ENCODE measurements at regions not wholly inside any gene's neighbourhood (a gene's known extent, or its start where the extent isn't known, plus 50 kb on each side); places are given as distances from the start of the nearest gene placed in this dataset.

GRCh38 chr4:57924951-57925350, 814.8 kb upstream of the IGFBP7 start:
- no peak overlapping the region for H3K4me3 ChIP-seq (ENCODE audit: low read depth, low read length)
- no peaks in the 10 kb centered on the region for H3K27me3 ChIP-seq (ENCODE audit: control insufficient read depth, insufficient read depth, low read length)
- no peaks in the 10 kb centered on the region for H3K36me3 ChIP-seq (ENCODE audit: control insufficient read depth, insufficient read depth, low read length)
- H3K27ac ChIP-seq (ENCODE audit: low read depth, low read length): no peak overlapping the region
- no peaks in the 10 kb centered on the region for H3K9me3 ChIP-seq (ENCODE audit: control insufficient read depth, insufficient read depth, low read depth, low read length)
- no peak overlapping the region for H3K9ac ChIP-seq (ENCODE audit: low read length)
- H3K4me1 ChIP-seq (ENCODE audit: control insufficient read depth, insufficient read depth, low read length): no peaks in the 10 kb centered on the region

- Histone ChIP-seq H3K27ac (ENCODE audit: low read depth, low read length) (no peak overlapping the region), H3K9me3 (ENCODE audit: control insufficient read depth, insufficient read depth, low read depth, low read length) (peaks cover 9% of the 10 kb centered on the region; the same call in 1 of the 2 replicates)
These were observed 806.3 kb upstream of the IGFBP7 start for GRCh38 chr4:57916479-57916878.

GRCh38 chr4:57911203-57911602, 801.0 kb upstream of the IGFBP7 start:
- Histone ChIP-seq H3K9ac (ENCODE audit: low read length) (no peak overlapping the region), H3K9me3 (ENCODE audit: control insufficient read depth, insufficient read depth, low read depth, low read length) (no peaks in the 10 kb centered on the region), H3K27ac (ENCODE audit: low read depth, low read length) (no peak overlapping the region), H3K4me3 (ENCODE audit: low read depth, low read length) (no peak overlapping the region), H3K36me3 (ENCODE audit: control insufficient read depth, insufficient read depth, low read length) (no peaks in the 10 kb centered on the region), H3K27me3 (ENCODE audit: control insufficient read depth, insufficient read depth, low read length) (no peaks in the 10 kb centered on the region), H3K4me1 (ENCODE audit: control insufficient read depth, insufficient read depth, low read length) (no peaks in the 10 kb centered on the region)

More at GRCh38 chr4:57916479-57916878, 806.3 kb upstream of the IGFBP7 start:
- H3K4me1 ChIP-seq (ENCODE audit: control insufficient read depth, insufficient read depth, low read length): no peaks in the 10 kb centered on the region
- H3K9ac ChIP-seq (ENCODE audit: low read length): no peak overlapping the region
- H3K36me3 ChIP-seq (ENCODE audit: control insufficient read depth, insufficient read depth, low read length): no peaks in the 10 kb centered on the region
- H3K27me3 ChIP-seq (ENCODE audit: control insufficient read depth, insufficient read depth, low read length): no peaks in the 10 kb centered on the region
- no peak overlapping the region for H3K4me3 ChIP-seq (ENCODE audit: low read depth, low read length)

- H3K9ac ChIP-seq (ENCODE audit: low read length): no peak overlapping the region
- no peaks in the 10 kb centered on the region for H3K36me3 ChIP-seq (ENCODE audit: control insufficient read depth, insufficient read depth, low read length)
- H3K9me3 ChIP-seq (ENCODE audit: control insufficient read depth, insufficient read depth, low read depth, low read length): no peaks in the 10 kb centered on the region
- no peak overlapping the region for H3K4me3 ChIP-seq (ENCODE audit: low read depth, low read length)
- no peaks in the 10 kb centered on the region for H3K27me3 ChIP-seq (ENCODE audit: control insufficient read depth, insufficient read depth, low read length)
- H3K4me1 ChIP-seq (ENCODE audit: control insufficient read depth, insufficient read depth, low read length): no peaks in the 10 kb centered on the region
- no peak overlapping the region for H3K27ac ChIP-seq (ENCODE audit: low read depth, low read length)
These were observed 800.0 kb upstream of the IGFBP7 start for GRCh38 chr4:57910151-57910550.

- Histone ChIP-seq H3K36me3 (ENCODE audit: control insufficient read depth, insufficient read depth, low read length) (no peaks in the 10 kb centered on the region), H3K4me3 (ENCODE audit: low read depth, low read length) (no peak overlapping the region), H3K4me1 (ENCODE audit: control insufficient read depth, insufficient read depth, low read length) (no peaks in the 10 kb centered on the region), H3K27ac (ENCODE audit: low read depth, low read length) (no peak overlapping the region), H3K9me3 (ENCODE audit: control insufficient read depth, insufficient read depth, low read depth, low read length) (no peaks in the 10 kb centered on the region), H3K27me3 (ENCODE audit: control insufficient read depth, insufficient read depth, low read length) (no peaks in the 10 kb centered on the region), H3K9ac (ENCODE audit: low read length) (no peak overlapping the region)
These were observed 795.8 kb upstream of the IGFBP7 start for GRCh38 chr4:57905965-57906364.

- Histone ChIP-seq H3K4me3 (ENCODE audit: low read depth, low read length) (no peak overlapping the region), H3K9ac (ENCODE audit: low read length) (no peak overlapping the region), H3K4me1 (ENCODE audit: control insufficient read depth, insufficient read depth, low read length) (no peaks in the 10 kb centered on the region), H3K9me3 (ENCODE audit: control insufficient read depth, insufficient read depth, low read depth, low read length) (no peaks in the 10 kb centered on the region), H3K27ac (ENCODE audit: low read depth, low read length) (no peak overlapping the region), H3K36me3 (ENCODE audit: control insufficient read depth, insufficient read depth, low read length) (no peaks in the 10 kb centered on the region), H3K27me3 (ENCODE audit: control insufficient read depth, insufficient read depth, low read length) (no peaks in the 10 kb centered on the region)
These were observed 766.9 kb upstream of the IGFBP7 start for GRCh38 chr4:57877047-57877458.

GRCh38 chr4:57875829-57876392, 765.7 kb upstream of the IGFBP7 start:
- Histone ChIP-seq H3K36me3 (ENCODE audit: control insufficient read depth, insufficient read depth, low read length) (no peaks in the 10 kb centered on the region), H3K4me1 (ENCODE audit: control insufficient read depth, insufficient read depth, low read length) (no peaks in the 10 kb centered on the region), H3K27me3 (ENCODE audit: control insufficient read depth, insufficient read depth, low read length) (no peaks in the 10 kb centered on the region), H3K9ac (ENCODE audit: low read length) (no peak overlapping the region), H3K9me3 (ENCODE audit: control insufficient read depth, insufficient read depth, low read depth, low read length) (no peaks in the 10 kb centered on the region), H3K4me3 (ENCODE audit: low read depth, low read length) (no peak overlapping the region), H3K27ac (ENCODE audit: low read depth, low read length) (no peak overlapping the region)

- H3K27me3 ChIP-seq (ENCODE audit: control insufficient read depth, insufficient read depth, low read length): no peaks in the 10 kb centered on the region
- no peaks in the 10 kb centered on the region for H3K36me3 ChIP-seq (ENCODE audit: control insufficient read depth, insufficient read depth, low read length)
- H3K4me1 ChIP-seq (ENCODE audit: control insufficient read depth, insufficient read depth, low read length): no peaks in the 10 kb centered on the region
- no peak overlapping the region for H3K4me3 ChIP-seq (ENCODE audit: low read depth, low read length)
- no peaks in the 10 kb centered on the region for H3K9me3 ChIP-seq (ENCODE audit: control insufficient read depth, insufficient read depth, low read depth, low read length)
- H3K9ac ChIP-seq (ENCODE audit: low read length): no peak overlapping the region
- no peak overlapping the region for H3K27ac ChIP-seq (ENCODE audit: low read depth, low read length)
These were observed 756.4 kb upstream of the IGFBP7 start for GRCh38 chr4:57866468-57867171.

GRCh38 chr4:57865264-57865663, 755.1 kb upstream of the IGFBP7 start:
- H3K9ac ChIP-seq (ENCODE audit: low read length): no peak overlapping the region
- no peaks in the 10 kb centered on the region for H3K36me3 ChIP-seq (ENCODE audit: control insufficient read depth, insufficient read depth, low read length)
- H3K27me3 ChIP-seq (ENCODE audit: control insufficient read depth, insufficient read depth, low read length): no peaks in the 10 kb centered on the region
- no peak overlapping the region for H3K4me3 ChIP-seq (ENCODE audit: low read depth, low read length)
- H3K27ac ChIP-seq (ENCODE audit: low read depth, low read length): no peak overlapping the region
- H3K9me3 ChIP-seq (ENCODE audit: control insufficient read depth, insufficient read depth, low read depth, low read length): no peaks in the 10 kb centered on the region
- no peaks in the 10 kb centered on the region for H3K4me1 ChIP-seq (ENCODE audit: control insufficient read depth, insufficient read depth, low read length)

GRCh38 chr4:57854748-57855147, 744.6 kb upstream of the IGFBP7 start:
- Histone ChIP-seq H3K9ac (ENCODE audit: low read length) (no peak overlapping the region), H3K27ac (ENCODE audit: low read depth, low read length) (no peak overlapping the region), H3K4me3 (ENCODE audit: low read depth, low read length) (no peak overlapping the region), H3K36me3 (ENCODE audit: control insufficient read depth, insufficient read depth, low read length) (no peaks in the 10 kb centered on the region), H3K27me3 (ENCODE audit: control insufficient read depth, insufficient read depth, low read length) (no peaks in the 10 kb centered on the region), H3K9me3 (ENCODE audit: control insufficient read depth, insufficient read depth, low read depth, low read length) (no peaks in the 10 kb centered on the region), H3K4me1 (ENCODE audit: control insufficient read depth, insufficient read depth, low read length) (no peaks in the 10 kb centered on the region)

- Histone ChIP-seq H3K9ac (ENCODE audit: low read length) (no peak overlapping the region), H3K4me3 (ENCODE audit: low read depth, low read length) (no peak overlapping the region), H3K36me3 (ENCODE audit: control insufficient read depth, insufficient read depth, low read length) (no peaks in the 10 kb centered on the region)
These were observed 740.0 kb upstream of the IGFBP7 start for GRCh38 chr4:57850141-57850540.

More at GRCh38 chr4:57850141-57850540, 740.0 kb upstream of the IGFBP7 start:
- Histone ChIP-seq H3K27ac (ENCODE audit: low read depth, low read length) (no peak overlapping the region), H3K27me3 (ENCODE audit: control insufficient read depth, insufficient read depth, low read length) (no peaks in the 10 kb centered on the region), H3K9me3 (ENCODE audit: control insufficient read depth, insufficient read depth, low read depth, low read length) (no peaks in the 10 kb centered on the region), H3K4me1 (ENCODE audit: control insufficient read depth, insufficient read depth, low read length) (no peaks in the 10 kb centered on the region)
